ENCODE measurements at regions not wholly inside any gene's neighbourhood (a gene's known extent, or its start where the extent isn't known, plus 50 kb on each side); places are given as distances from the start of the nearest gene placed in this dataset.
A peak's percentile ranks its signal among the peaks of the same experiment; 100 is the strongest.
"Not testable (repeated sequence)": the region's sequence is repeated elsewhere in the genome, so short reads cannot be mapped to it uniquely, and the experiment has no call there.

DNA sequence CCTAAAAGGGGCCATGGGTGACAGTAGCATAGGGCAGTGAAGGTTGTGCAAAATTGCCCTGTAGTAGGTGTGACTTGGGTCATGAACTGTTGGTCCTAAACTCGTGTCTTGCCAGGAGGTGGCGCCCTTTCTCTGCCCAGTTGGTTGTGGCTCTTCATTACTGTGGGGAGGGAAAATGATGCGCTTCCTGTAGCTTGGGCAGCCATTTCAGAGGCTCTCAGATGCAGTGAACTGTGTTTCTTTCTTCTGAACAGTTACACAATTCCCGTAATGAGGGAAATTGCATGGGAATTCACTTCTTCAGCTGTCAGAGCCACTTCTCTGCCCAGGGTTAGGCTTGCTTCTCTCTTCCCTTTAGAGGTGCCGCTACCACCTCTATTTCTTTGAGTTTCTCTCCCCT is 148.1 kb upstream of the NRXN3 start:
- TF ChIP-seq, protein P1, sequence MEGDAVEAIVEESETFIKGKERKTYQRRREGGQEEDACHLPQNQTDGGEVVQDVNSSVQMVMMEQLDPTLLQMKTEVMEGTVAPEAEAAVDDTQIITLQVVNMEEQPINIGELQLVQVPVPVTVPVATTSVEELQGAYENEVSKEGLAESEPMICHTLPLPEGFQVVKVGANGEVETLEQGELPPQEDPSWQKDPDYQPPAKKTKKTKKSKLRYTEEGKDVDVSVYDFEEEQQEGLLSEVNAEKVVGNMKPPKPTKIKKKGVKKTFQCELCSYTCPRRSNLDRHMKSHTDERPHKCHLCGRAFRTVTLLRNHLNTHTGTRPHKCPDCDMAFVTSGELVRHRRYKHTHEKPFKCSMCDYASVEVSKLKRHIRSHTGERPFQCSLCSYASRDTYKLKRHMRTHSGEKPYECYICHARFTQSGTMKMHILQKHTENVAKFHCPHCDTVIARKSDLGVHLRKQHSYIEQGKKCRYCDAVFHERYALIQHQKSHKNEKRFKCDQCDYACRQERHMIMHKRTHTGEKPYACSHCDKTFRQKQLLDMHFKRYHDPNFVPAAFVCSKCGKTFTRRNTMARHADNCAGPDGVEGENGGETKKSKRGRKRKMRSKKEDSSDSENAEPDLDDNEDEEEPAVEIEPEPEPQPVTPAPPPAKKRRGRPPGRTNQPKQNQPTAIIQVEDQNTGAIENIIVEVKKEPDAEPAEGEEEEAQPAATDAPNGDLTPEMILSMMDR (IDR thresholded peaks at IDR 0.05; ENCODE audit: insufficient read depth, low read length, missing control alignments) = peak; percentile 64
- CTCF ChIA-PET = interaction anchor here (0.7 to 2.9 kb wide), 11 partner anchors 11 to 879 kb away, joined by 3 to 28 read pairs (median 4); no protein-coding TSS in a partner anchor
- no peak overlapping the region for H3K4me3 ChIP-seq (ENCODE audit: low read depth, low read length)
- POLR2A ChIA-PET = no interaction called here
- DNase-seq (ENCODE audit: low read depth, low spot score) = no peak

DNA sequence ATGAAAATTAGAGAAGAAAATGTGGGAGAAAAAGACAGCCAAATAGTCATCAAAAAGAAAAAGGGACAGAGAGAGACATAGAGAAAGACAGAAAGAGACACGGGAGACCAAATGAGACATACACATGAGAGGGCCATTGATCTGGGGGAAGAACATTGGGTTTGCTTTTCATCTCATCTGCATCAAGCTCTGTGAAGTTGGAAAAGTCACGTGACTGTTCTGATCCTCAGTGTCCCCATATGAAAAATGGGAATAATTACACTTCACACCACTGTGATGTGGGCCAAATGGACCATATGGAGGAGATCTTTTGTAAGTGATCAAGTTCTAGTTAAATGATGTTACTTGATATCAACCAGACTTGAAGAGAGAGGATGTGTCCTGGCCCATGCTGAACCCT is 147.1 kb upstream of the NRXN3 start:
- TF ChIP-seq, protein P1 (IDR thresholded peaks at IDR 0.05; ENCODE audit: insufficient read depth, low read length, missing control alignments) = no peak
- ChIA-PET POLR2A (no interaction called here), CTCF (interaction anchor here (0.9 to 2.9 kb wide), 9 partner anchors 12 to 813 kb away, joined by 3 to 28 read pairs (median 4); no protein-coding TSS in a partner anchor)
- no peak for DNase-seq (ENCODE audit: low read depth, low spot score)
- no peak overlapping the region for H3K4me3 ChIP-seq (ENCODE audit: low read depth, low read length)

DNA sequence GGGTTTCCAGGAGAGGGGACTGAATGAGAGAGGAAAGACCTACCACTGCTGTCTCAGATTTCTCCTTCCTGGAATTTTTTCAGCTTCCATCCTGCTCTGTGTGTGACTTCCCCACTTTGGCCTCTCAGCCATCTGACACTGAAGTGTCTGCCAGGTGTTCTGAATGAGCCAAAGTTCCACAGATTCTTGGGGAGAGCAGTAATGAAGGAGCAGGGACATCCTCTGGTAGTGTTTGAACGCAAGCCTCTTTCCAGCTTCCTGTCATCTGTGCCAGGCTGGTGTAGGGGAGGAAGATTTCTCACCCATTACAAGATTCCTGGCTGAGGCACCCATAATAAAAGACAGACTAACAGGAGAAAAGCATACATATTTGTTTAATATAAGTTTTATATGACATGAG is 141.7 kb upstream of the NRXN3 start:
- H3K4me3 ChIP-seq (ENCODE audit: low read depth, low read length) = no peak overlapping the region
- TF ChIP-seq, protein P1 (IDR thresholded peaks at IDR 0.05; ENCODE audit: insufficient read depth, low read length, missing control alignments) = no peak
- ChIA-PET POLR2A (no interaction called here), CTCF (no interaction called here)
- no peak for DNase-seq (ENCODE audit: low read depth, low spot score)

DNA sequence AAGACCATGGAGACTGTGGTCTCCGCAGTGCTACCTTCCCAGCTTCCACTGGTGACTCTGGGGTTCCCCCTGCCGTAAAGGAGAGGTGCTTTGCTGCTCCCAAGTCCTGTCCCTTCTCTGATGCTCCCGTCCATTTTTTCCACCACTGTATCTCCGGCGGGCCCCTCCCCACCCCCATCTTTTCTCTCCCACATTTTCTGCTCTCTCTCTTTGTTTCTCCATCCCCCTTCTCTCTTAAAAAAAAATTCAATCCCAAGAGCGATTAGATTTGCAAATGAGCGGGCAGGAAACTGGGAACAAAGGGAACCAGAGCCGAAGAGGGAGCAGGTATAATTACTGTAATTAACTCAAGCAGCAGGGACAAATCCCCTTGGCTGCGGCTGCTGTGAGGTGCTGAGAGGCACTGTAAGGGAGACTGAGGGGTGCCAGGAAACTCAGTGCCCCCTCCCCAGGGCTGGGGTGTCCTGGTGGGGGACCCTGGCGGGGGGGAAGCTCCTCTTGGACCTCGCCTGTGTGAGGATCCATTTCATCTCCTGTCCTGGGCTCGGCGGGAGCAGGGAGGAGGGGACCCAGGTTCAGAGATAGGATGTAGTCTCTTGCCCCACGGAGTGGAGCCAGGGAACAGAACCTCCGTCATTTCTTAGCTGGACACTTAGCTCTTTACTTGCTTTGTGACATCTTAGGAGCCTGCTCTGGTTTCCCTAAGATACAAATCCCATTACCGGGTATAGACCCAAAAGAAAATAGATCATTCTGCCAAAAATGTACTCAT is 140.4 kb upstream of the NRXN3 start:
- POLR2A ChIA-PET = no interaction called here
- DNase-seq (ENCODE audit: low read depth, low spot score) = no peak
- TF ChIP-seq, protein P1 (IDR thresholded peaks at IDR 0.05; ENCODE audit: insufficient read depth, low read length, missing control alignments) = peak; percentile 20
- H3K4me3 ChIP-seq (ENCODE audit: low read depth, low read length) = no peak overlapping the region
- CTCF ChIA-PET = interaction anchor here (0.9 kb wide), 1 partner anchor 376 kb away, joined by 3 read pairs; no protein-coding TSS in a partner anchor

DNA sequence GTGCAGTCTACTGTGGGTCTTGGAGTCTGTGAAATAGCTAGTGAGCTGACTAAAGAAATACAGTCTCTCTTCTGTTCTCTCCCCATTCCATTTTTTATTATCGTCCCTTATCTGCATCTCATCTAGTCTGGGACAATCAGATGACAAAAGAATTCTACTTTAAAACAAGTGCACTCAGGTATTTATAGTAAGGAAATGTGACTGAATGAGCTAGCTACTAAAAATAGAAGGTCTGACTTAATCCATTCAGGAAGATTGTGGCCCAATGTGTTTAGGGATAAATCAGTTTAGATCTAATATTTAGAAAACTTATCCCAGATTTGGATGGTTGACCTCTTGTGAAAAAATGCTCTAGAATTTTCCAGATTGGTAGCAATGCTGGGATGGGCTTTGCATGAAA is 126.8 kb upstream of the NRXN3 start:
- TF ChIP-seq, protein P1 (IDR thresholded peaks at IDR 0.05; ENCODE audit: insufficient read depth, low read length, missing control alignments) = no peak
- no peak for DNase-seq (ENCODE audit: low read depth, low spot score)
- H3K4me3 ChIP-seq (ENCODE audit: low read depth, low read length) = no peak overlapping the region
- ChIA-PET CTCF (no interaction called here), POLR2A (no interaction called here)

DNA sequence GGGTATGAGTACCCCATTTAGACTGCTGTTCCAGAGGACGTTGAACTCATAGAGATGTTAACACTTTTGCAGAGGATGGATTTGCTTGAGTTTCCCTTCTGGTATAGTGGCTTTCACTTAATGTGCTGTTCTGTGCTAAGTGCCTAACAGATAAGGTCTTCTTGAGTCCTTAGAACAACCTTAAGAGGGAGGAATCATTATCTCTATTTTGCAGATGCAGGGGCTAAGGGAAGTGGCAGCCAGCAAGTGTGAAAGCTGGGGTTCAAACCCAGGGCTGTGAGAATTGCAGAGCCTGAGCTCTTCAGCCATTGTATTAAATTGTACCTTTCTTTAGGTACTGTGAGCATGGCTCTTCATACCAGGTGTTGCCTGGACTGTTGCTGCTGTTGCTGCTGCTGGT is 122.1 kb upstream of the NRXN3 start:
- TF ChIP-seq, protein P1 (IDR thresholded peaks at IDR 0.05; ENCODE audit: insufficient read depth, low read length, missing control alignments) = no peak
- H3K4me3 ChIP-seq (ENCODE audit: low read depth, low read length) = no peak overlapping the region
- ChIA-PET POLR2A (no interaction called here), CTCF (no interaction called here)
- DNase-seq (ENCODE audit: low read depth, low spot score) = no peak

DNA sequence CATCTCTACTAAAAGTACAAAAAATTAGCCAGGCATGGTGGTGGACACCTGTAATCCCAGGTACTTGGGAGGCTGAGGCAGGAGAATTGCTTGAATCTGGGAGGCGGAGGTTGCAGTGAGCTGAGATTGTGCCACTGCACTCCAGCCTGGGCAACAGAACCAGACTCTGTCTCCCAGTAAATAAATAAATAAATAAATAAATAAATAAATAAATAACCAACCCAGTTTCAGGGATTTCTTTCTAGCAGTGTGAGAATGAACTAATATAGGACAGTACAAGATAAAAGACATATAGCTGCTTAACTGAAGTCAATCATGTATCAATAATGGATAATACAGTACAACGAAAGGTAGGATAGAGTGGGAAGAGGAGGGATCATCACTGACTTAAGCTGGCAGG is 113.3 kb upstream of the NRXN3 start:
- H3K4me3 ChIP-seq (ENCODE audit: low read depth, low read length); DNase-seq (ENCODE audit: low read depth, low spot score); POLR2A ChIA-PET; CTCF ChIA-PET: not testable (repeated sequence)
